ENCODE measurements at regions not wholly inside any gene's neighbourhood (a gene's known extent, or its start where the extent isn't known, plus 50 kb on each side); places are given as distances from the start of the nearest gene placed in this dataset.

GRCh38 chr2:39492095-39492590, 55.1 kb upstream of the MAP4K3 start (continued):
- no peak for TF ChIP-seq ATM (IDR thresholded peaks at IDR 0.05; ENCODE audit: borderline replicate concordance)
- no peak for TF ChIP-seq ZNF274 (CRISPR knock-in tag; IDR thresholded peaks at IDR 0.05)
- TF ChIP-seq FIP1L1 (IDR thresholded peaks at IDR 0.05; ENCODE audit: borderline replicate concordance, insufficient read depth, low read depth, low read length) = no peak
- TF ChIP-seq KLF16 (CRISPR knock-in tag; IDR thresholded peaks at IDR 0.05) = peak in 1 of 2 experiments; percentile 64; a peak in 1 of 4 replicates
- TF ChIP-seq SOX13 (IDR thresholded peaks at IDR 0.05) = peak; percentile 72; the same call in 1 of the 2 replicates
- TF ChIP-seq SOX13 (CRISPR knock-in tag; conservative IDR thresholded peaks at IDR 0.05 in 1 of 2, IDR thresholded peaks at IDR 0.05 in 1 of 2) = peak in 1 of 2 experiments; percentile 83; a peak in 2 of 4 replicates

- no peak for FAIRE-seq
- Histone ChIP-seq H3K4me2 (ENCODE audit: low read depth, low read length) (peak overlapping the region; percentile 29; the same call in 1 of the 2 replicates), H3K27me3 (ENCODE audit: control insufficient read depth in 1 of 2, insufficient read depth in 2 of 2, low read length in 2 of 2) (no peaks in the 10 kb centered on the region), H3K9me3 (ENCODE audit: low read length) (no peaks in the 10 kb centered on the region), H3K36me3 (replicated peaks in 1 of 2; ENCODE audit: control insufficient read depth in 1 of 2, insufficient read depth in 2 of 2, low read length in 2 of 2) (no peaks in the 10 kb centered on the region), H2AFZ (ENCODE audit: low read length) (no peak overlapping the region), H3K4me1 (ENCODE audit: insufficient read depth, low read length) (peaks cover 43% of the 10 kb centered on the region), H3K27ac (ENCODE audit: extremely low read length, insufficient read depth, low read length) (peak overlapping the region; percentile 1), H4K20me1 (ENCODE audit: insufficient read depth, low read length) (no peaks in the 10 kb centered on the region), H3K9ac (ENCODE audit: insufficient read depth, low read depth, low read length) (no peak overlapping the region), H3K79me2 (ENCODE audit: insufficient read depth, low read length) (no peaks in the 10 kb centered on the region), H3K4me3 (replicated peaks in 1 of 3; ENCODE audit: insufficient read depth in 1 of 3, low read depth in 2 of 3, low read length in 3 of 3) (no peak overlapping the region)
- intact Hi-C loops (cut with micrococcal nuclease; ENCODE audit: unreplicated experiment) (no loop called here), in situ Hi-C loops (cut with HindIII; ENCODE audit: extremely low pct_ligation_motif_present, low pct_unique_long_range_greater_than_20kb) (no loop called here)
- ChIA-PET POLR2A (interaction anchor here (1.0 to 2.2 kb wide), 4 partner anchors 12 to 55 kb away, joined by 3 to 11 read pairs (median 6); partner anchors contain the start of gene MAP4K3), CTCF (ENCODE audit: low intra/inter-chr PET ratio, low total read pairs) (no interaction called here)
- TF ChIP-seq GPN1 (CRISPR knock-in tag; IDR thresholded peaks at IDR 0.05; ENCODE audit: borderline replicate concordance) = no peak
- TF ChIP-seq SOX13 (IDR thresholded peaks at IDR 0.05) = no peak
- no peak for TF ChIP-seq SOX13 (CRISPR knock-in tag; conservative IDR thresholded peaks at IDR 0.05 in 1 of 2, IDR thresholded peaks at IDR 0.05 in 1 of 2)
- no peak for TF ChIP-seq HNF4G (IDR thresholded peaks at IDR 0.05; ENCODE audit: borderline replicate concordance, low read depth, low read length)
- no peak for TF ChIP-seq HNF4G (CRISPR knock-in tag; IDR thresholded peaks at IDR 0.05; ENCODE audit: borderline replicate concordance, low read depth)
- no peak for TF ChIP-seq ZNF256 (CRISPR knock-in tag; conservative IDR thresholded peaks at IDR 0.05)
- TF ChIP-seq ARNT (IDR thresholded peaks at IDR 0.05) = no peak
- TF ChIP-seq HMGXB4 (CRISPR knock-in tag; IDR thresholded peaks at IDR 0.05; ENCODE audit: borderline replicate concordance in 1 of 2, low read depth in 1 of 2) = no peak
- TF ChIP-seq PATZ1 (CRISPR knock-in tag; IDR thresholded peaks at IDR 0.05) = no peak
- TF ChIP-seq KLF9 (CRISPR knock-in tag; IDR thresholded peaks at IDR 0.05; ENCODE audit: low read depth) = no peak
- TF ChIP-seq PRMT3 (CRISPR knock-in tag; IDR thresholded peaks at IDR 0.05; ENCODE audit: borderline replicate concordance, low read depth) = no peak
- TF ChIP-seq RBAK (CRISPR knock-in tag; IDR thresholded peaks at IDR 0.05) = no peak
- no peak for DNase-seq (ENCODE audit: low spot score)
- BruUV-seq (replicated peaks) = no TSS peak
- ATAC-seq = no peak
Observed at GRCh38 chr2:39492716-39493115, 55.6 kb upstream of the MAP4K3 start.
